H1 (cell line): ENCODE measurements at regions not wholly inside any gene's neighbourhood (a gene's known extent, or its start where the extent isn't known, plus 50 kb on each side); places are given as distances from the start of the nearest gene placed in this dataset.

Experiments
- CTCF ChIA-PET: fragments of 300-600 bp; sonication (Branson Sonifier 250); formaldehyde crosslinking; loops from one replicate; lab custom pipeline; 2021; ENCODE audit not compliant: partially characterized antibody; lab: Charles Lee
- POLR2A ChIA-PET: fragments of 300-600 bp; sonication (Branson Sonifier 250); formaldehyde crosslinking; loops from one replicate; lab custom pipeline; 2021; ENCODE audit warnings: inconsistent platforms; ENCODE audit not compliant: partially characterized antibody; lab: Charles Lee
- DNase-seq, 2 experiments: peaks; one replicate each; pipeline versions ENCODE4 v3.0.0 to v3.0.0-alpha.2; 2010 to 2022; ENCODE audit warnings: low spot score in 2 of 2, low read depth in 1 of 2, mixed read lengths in 1 of 2
- FAIRE-seq: peaks from 2 replicates; lab custom pipeline; 2011; peaks lifted over from hg19 to GRCh38; lab: Jason Lieb, UNC
- H2AFZ ChIP-seq: 2 replicates; pipeline ENCODE4 v1.8.1; 2012; ENCODE audit warnings: low read length, inconsistent platforms
- H2AK5ac ChIP-seq: 2 replicates; pipeline ENCODE4 v1.6.1; 2013; ENCODE audit warnings: low read depth, low read length
- H2BK120ac ChIP-seq: replicated peaks from 2 replicates; pipeline ENCODE3; 2013; ENCODE audit warnings: low read depth, low read length, inconsistent platforms
- H2BK12ac ChIP-seq: 2 replicates; pipeline ENCODE4 v1.6.1; 2013; ENCODE audit warnings: low read depth, low read length
- H2BK15ac ChIP-seq: 2 replicates; pipeline ENCODE4 v1.6.1; 2013; ENCODE audit warnings: low read length
- H2BK20ac ChIP-seq: 2 replicates; pipeline ENCODE4 v1.6.1; 2013; ENCODE audit warnings: low read length
- H2BK5ac ChIP-seq: 2 replicates; pipeline ENCODE4 v1.6.1; 2013; ENCODE audit warnings: low read depth, low read length
- H3K14ac ChIP-seq: 2 replicates; pipeline ENCODE4 v1.6.1; 2013; ENCODE audit warnings: inconsistent platforms; ENCODE audit not compliant: insufficient read length
- H3K18ac ChIP-seq: 2 replicates; pipeline ENCODE4 v1.6.1; 2013; ENCODE audit warnings: low read length; ENCODE audit errors: extremely low read depth
- H3K23ac ChIP-seq: 2 replicates; pipeline ENCODE4 v1.6.1; 2013; ENCODE audit warnings: inconsistent platforms; ENCODE audit not compliant: insufficient read length
- H3K23me2 ChIP-seq: 2 replicates; pipeline ENCODE4 v1.6.1; 2013; ENCODE audit warnings: low read depth, low read length
- H3K27ac ChIP-seq: 2 replicates; pipeline ENCODE4 v1.6.1; 2011; ENCODE audit warnings: low read depth, low read length, inconsistent platforms
- H3K27me3 ChIP-seq, 4 experiments: replicated peaks in 1 of 4; 1 replicate in 1 of 4; 2 replicates in 3 of 4; pipeline versions ENCODE4 v1.6.1 to v1.8.1; 2011 to 2013; ENCODE audit warnings: low read length in 3 of 4, mild to moderate bottlenecking in 3 of 4, inconsistent platforms in 2 of 4, mixed read lengths in 2 of 4, moderate library complexity in 1 of 4; ENCODE audit not compliant: control insufficient read depth in 3 of 4, insufficient read depth in 3 of 4; ENCODE audit errors: extremely low read depth in 1 of 4
- H3K36me3 ChIP-seq, 4 experiments: 2 replicates each; pipeline versions ENCODE4 v1.6.1 to v1.8.1; 2011 to 2013; ENCODE audit warnings: mild to moderate bottlenecking in 4 of 4, low read length in 3 of 4, moderate library complexity in 2 of 4, control low read depth in 1 of 4, inconsistent platforms in 1 of 4; ENCODE audit not compliant: insufficient read depth in 4 of 4, control insufficient read depth in 2 of 4
- H3K4ac ChIP-seq: replicated peaks from 2 replicates; pipeline ENCODE3; 2013; ENCODE audit warnings: low read length, low read depth, mixed read lengths, inconsistent platforms; ENCODE audit not compliant: insufficient read length
- H3K4me1 ChIP-seq, 4 experiments: replicated peaks in 1 of 4; 1 replicate in 1 of 4; 2 replicates in 3 of 4; pipeline versions ENCODE4 v1.6.1 to v1.8.1; 2011 to 2013; ENCODE audit warnings: low read length in 3 of 4, inconsistent platforms in 2 of 4, mixed read lengths in 1 of 4; ENCODE audit not compliant: insufficient read depth in 4 of 4, control insufficient read depth in 3 of 4
- H3K4me2 ChIP-seq, 2 experiments: 2 replicates each; pipeline versions ENCODE4 v1.6.1 to v1.8.1; 2011 to 2013; ENCODE audit warnings: low read depth in 2 of 2, low read length in 2 of 2, control low read depth in 1 of 2, inconsistent platforms in 1 of 2, mild to moderate bottlenecking in 1 of 2; ENCODE audit not compliant: insufficient read depth in 1 of 2
- H3K4me3 ChIP-seq, 4 experiments: fragments of 200-600, 300-600 bp in 1 of 4; sonication (generic), shearing (Covaris generic), sonication (Bioruptor Twin) in 1 of 4; 2 replicates each; pipeline versions ENCODE4 v1.5.1 to v1.8.1; 2011 to 2016; ENCODE audit warnings: low read length in 4 of 4, low read depth in 3 of 4, control low read depth in 2 of 4, inconsistent platforms in 2 of 4, mild to moderate bottlenecking in 2 of 4, mixed read lengths in 1 of 4, moderate library complexity in 1 of 4; ENCODE audit not compliant: insufficient read depth in 2 of 4; ENCODE audit errors: extremely low read depth in 1 of 4
- H3K56ac ChIP-seq: replicated peaks from 2 replicates; pipeline ENCODE3; 2013; ENCODE audit warnings: low read depth, mild to moderate bottlenecking, mixed read lengths, low read length, inconsistent platforms; ENCODE audit not compliant: insufficient read length
- H3K79me1 ChIP-seq: 2 replicates; pipeline ENCODE4 v1.6.1; 2013; ENCODE audit warnings: low read depth, low read length, control low read depth
- H3K79me2 ChIP-seq, 2 experiments: 2 replicates each; pipeline versions ENCODE4 v1.6.1 to v1.8.1; 2012 to 2013; ENCODE audit warnings: low read length in 2 of 2, mild to moderate bottlenecking in 2 of 2, inconsistent platforms in 1 of 2; ENCODE audit not compliant: insufficient read depth in 2 of 2, control insufficient read depth in 1 of 2
- H3K9ac ChIP-seq, 4 experiments: replicated peaks in 1 of 4; 1 replicate in 1 of 4; 2 replicates in 3 of 4; pipeline versions ENCODE4 v1.6.1 to v1.8.1; 2011 to 2013; ENCODE audit warnings: low read depth in 3 of 4, low read length in 3 of 4, control low read depth in 2 of 4, mild to moderate bottlenecking in 2 of 4, moderate library complexity in 2 of 4, inconsistent platforms in 1 of 4; ENCODE audit errors: extremely low read depth in 1 of 4
- H3K9me3 ChIP-seq, 2 experiments: 2 replicates each; pipeline versions ENCODE4 v1.6.1 to v1.8.1; 2012 to 2013; ENCODE audit warnings: mild to moderate bottlenecking in 2 of 2, moderate library complexity in 2 of 2, control low read depth in 1 of 2, inconsistent platforms in 1 of 2, low read depth in 1 of 2, low read length in 1 of 2, mixed read lengths in 1 of 2; ENCODE audit not compliant: insufficient read depth in 2 of 2
- H4K20me1 ChIP-seq, 2 experiments: replicated peaks in 1 of 2; 2 replicates each; pipeline versions ENCODE3 to v1.8.1; 2011 to 2013; ENCODE audit warnings: inconsistent platforms in 2 of 2, low read length in 2 of 2, mild to moderate bottlenecking in 1 of 2; ENCODE audit not compliant: insufficient read depth in 2 of 2, control insufficient read depth in 1 of 2
- H4K5ac ChIP-seq: 2 replicates; pipeline ENCODE4 v1.6.1; 2013; ENCODE audit warnings: low read length, low read depth, mixed read lengths, inconsistent platforms; ENCODE audit not compliant: insufficient read length
- H4K8ac ChIP-seq: 2 replicates; pipeline ENCODE4 v1.8.0; 2013; ENCODE audit warnings: mild to moderate bottlenecking, moderate library complexity, low read length, inconsistent platforms; ENCODE audit not compliant: insufficient read depth; ENCODE audit errors: extremely low read depth
- H4K91ac ChIP-seq: replicated peaks from 2 replicates; pipeline ENCODE3; 2013; ENCODE audit warnings: low read length, mixed read lengths, inconsistent platforms; ENCODE audit not compliant: insufficient read length
- CHD2 ChIP-seq: IDR thresholded peaks from 2 replicates; pipeline ENCODE4 v1.6.1; 2012; ENCODE audit warnings: low read length, improper control_type of control experiment
- EP300 ChIP-seq, 2 experiments: IDR thresholded peaks; 1 replicate in 1 of 2; 2 replicates in 1 of 2; pipeline ENCODE4 v1.6.1; 2011 to 2012; ENCODE audit warnings: low read depth in 2 of 2, low read length in 2 of 2, mild to moderate bottlenecking in 2 of 2, borderline replicate concordance in 1 of 2, inconsistent platforms in 1 of 2, moderate library complexity in 1 of 2
- EZH2 ChIP-seq: fragments of 200-600 bp; sonication (generic); IDR thresholded peaks from 2 replicates; pipeline ENCODE4 v1.7.1; 2012; ENCODE audit warnings: low read depth, mild to moderate bottlenecking, moderate library complexity, low read length, inconsistent platforms; ENCODE audit not compliant: severe bottlenecking
- YY1 ChIP-seq: IDR thresholded peaks from 2 replicates; pipeline ENCODE4 v1.6.1; 2011; ENCODE audit warnings: low read depth, mild to moderate bottlenecking, low read length
- WGBS, 2 experiments: shearing (Covaris generic) in 1 of 2; methylation state at CpG; one replicate each; pipeline versions ENCODE4 v1.1.6 to v1.1.7; 2013 to 2015; ENCODE audit warnings: low lambda C conversion rate in 2 of 2, mixed read lengths in 2 of 2, inconsistent platforms in 1 of 2, low coverage in 1 of 2, missing lambda C conversion rate in 1 of 2; ENCODE audit not compliant: insufficient replicate concordance in 2 of 2, insufficient coverage in 1 of 2, insufficient read length in 1 of 2; ENCODE audit errors: extremely low coverage in 1 of 2, missing lambda C conversion rate in 1 of 2; 5-methylcytosine and 5-hydroxymethylcytosine counted together

DNA sequence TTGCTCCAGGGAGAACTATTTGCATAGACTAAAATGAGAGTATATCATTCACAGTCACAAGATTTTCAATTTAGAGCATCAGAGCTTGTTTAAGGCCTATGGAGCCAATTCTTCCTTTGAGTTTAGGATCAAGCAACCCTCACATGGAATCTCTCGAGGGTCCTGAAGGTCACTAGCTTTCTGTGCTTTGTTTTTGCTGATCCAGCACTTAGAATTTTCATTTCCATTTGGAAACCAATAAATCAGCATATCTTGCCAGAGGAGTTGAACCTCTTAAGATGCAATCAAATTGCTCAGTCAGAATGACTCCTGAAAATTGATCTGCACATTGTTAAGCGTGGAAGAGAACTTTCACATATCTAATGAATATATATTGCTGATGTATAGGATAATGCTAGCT, 1039.6 kb downstream of the PDHA2 start:
- no peak overlapping the region for H3K9ac ChIP-seq
- H2BK15ac ChIP-seq, result no peak overlapping the region
- no peak overlapping the region for H2BK120ac ChIP-seq
- H3K27me3 ChIP-seq, result no peaks in the 10 kb centered on the region
- H4K5ac ChIP-seq, result no peak overlapping the region
- POLR2A ChIA-PET, result no interaction called here
- FAIRE-seq (no peak), DNase-seq (no peak)
- no peak overlapping the region for H2AK5ac ChIP-seq
- peaks cover 0 to 6% (median 0%) of the 10 kb centered on the region in 4 experiments; a peak in 1 of 8 replicates for H3K36me3 ChIP-seq
- H3K79me2 ChIP-seq, result no peaks in the 10 kb centered on the region
- no peaks in the 10 kb centered on the region for H4K20me1 ChIP-seq
- no peaks in the 10 kb centered on the region for H3K79me1 ChIP-seq
- no peak overlapping the region for H4K91ac ChIP-seq
- no peak overlapping the region for H3K23ac ChIP-seq
- H3K23me2 ChIP-seq, result no peaks in the 10 kb centered on the region; the same call in 1 of the 2 replicates
- peaks cover 0 to 4% (median 0%) of the 10 kb centered on the region in 4 experiments; a peak in 1 of 7 replicates for H3K4me1 ChIP-seq
- H3K18ac ChIP-seq, result no peak overlapping the region
- H3K4me2 ChIP-seq, result no peak overlapping the region
- H2BK12ac ChIP-seq, result no peak overlapping the region
- no peak overlapping the region for H3K14ac ChIP-seq
- CTCF ChIA-PET, result no interaction called here
- no peak overlapping the region for H3K56ac ChIP-seq
- H3K27ac ChIP-seq, result no peak overlapping the region
- H4K8ac ChIP-seq, result no peak overlapping the region
- no peak overlapping the region for H3K4me3 ChIP-seq
- TF ChIP-seq EZH2 (no peak), EP300 (IDR thresholded peaks at IDR 0.05; ENCODE audit: borderline replicate concordance in 1 of 2, low read depth in 2 of 2, low read length in 2 of 2) (no peak), YY1 (no peak), CHD2 (no peak)
- 95% methylated on average over 2 of the region's 2 CpGs; no CpG with 5 or more reads in 1 of the 2 experiments for WGBS, 2 experiments
- no peak overlapping the region for H2BK5ac ChIP-seq
- peaks cover 13 to 28% of the 10 kb centered on the region in 2 experiments; a peak in 3 of 4 replicates for H3K9me3 ChIP-seq
- H3K4ac ChIP-seq, result no peak overlapping the region
- no peak overlapping the region for H2AFZ ChIP-seq
- H2BK20ac ChIP-seq, result no peak overlapping the region
